Brain microvascular endothelial cell (primary cell): ENCODE measurements at regions not wholly inside any gene's neighbourhood (a gene's known extent, or its start where the extent isn't known, plus 50 kb on each side); places are given as distances from the start of the nearest gene placed in this dataset.

Experiments
- DNase-seq: peaks from one replicate; pipeline ENCODE4 v3.0.0-alpha.2; 2020
- H3K27ac ChIP-seq: fragments of 250-450 bp; sonication (Bioruptor Pico); 2 replicates; pipeline ENCODE4 v1.5.1; 2020; ENCODE audit warnings: mild to moderate bottlenecking, moderate library complexity
- H3K27me3 ChIP-seq: fragments of 250-450 bp; sonication (Bioruptor Pico); replicated peaks from 2 replicates; pipeline ENCODE4 v1.5.1; 2020; ENCODE audit warnings: mild to moderate bottlenecking
- H3K36me3 ChIP-seq: fragments of 250-450 bp; sonication (Bioruptor Pico); replicated peaks from 2 replicates; pipeline ENCODE4 v1.5.1; 2020; ENCODE audit warnings: mild to moderate bottlenecking
- H3K4me3 ChIP-seq: 2 replicates; pipeline ENCODE4 v1.5.1; 2011; ENCODE audit warnings: low read depth, mild to moderate bottlenecking, control low read depth, low read length, moderate library complexity
- CTCF ChIP-seq: IDR thresholded peaks from 2 replicates; pipeline ENCODE4 v1.5.1; 2011; ENCODE audit warnings: low read depth, mild to moderate bottlenecking, moderate library complexity, low read length, control low read depth, inconsistent platforms; ENCODE audit errors: missing control alignments
- in situ Hi-C: cut with HindIII; loops from 2 replicates; pipeline ENCODE4 v1.10.0; 2017; ENCODE audit warnings: low sequenced_read_pairs, low pct_ligation_motif_present

GRCh38 chr13:63696055-63696454 lies 2280.4 kb upstream of the PCDH20 start:
- Histone ChIP-seq H3K4me3 (no peak overlapping the region), H3K36me3 (no peaks in the 10 kb centered on the region), H3K27me3 (no peaks in the 10 kb centered on the region), H3K27ac (no peak overlapping the region)
- no peak for TF ChIP-seq CTCF
- in situ Hi-C loops: no loop called here
- no peak for DNase-seq

GRCh38 chr13:63693696-63694095 lies 2278.0 kb upstream of the PCDH20 start:
- in situ Hi-C loops: no loop called here
- H3K27ac ChIP-seq: no peak overlapping the region
- no peak for DNase-seq
- H3K4me3 ChIP-seq: no peak overlapping the region
- no peak for TF ChIP-seq CTCF
- no peaks in the 10 kb centered on the region for H3K27me3 ChIP-seq
- no peaks in the 10 kb centered on the region for H3K36me3 ChIP-seq

GRCh38 chr13:63691474-63691873 lies 2275.8 kb upstream of the PCDH20 start:
- DNase-seq: no peak
- Histone ChIP-seq H3K27me3 (no peaks in the 10 kb centered on the region), H3K36me3 (no peaks in the 10 kb centered on the region), H3K4me3 (no peak overlapping the region), H3K27ac (no peak overlapping the region)
- in situ Hi-C loops: no loop called here
- TF ChIP-seq CTCF: no peak

- Histone ChIP-seq H3K27ac (no peak overlapping the region), H3K36me3 (no peaks in the 10 kb centered on the region), H3K4me3 (no peak overlapping the region), H3K27me3 (no peaks in the 10 kb centered on the region)
- TF ChIP-seq CTCF: no peak
- DNase-seq: no peak
- in situ Hi-C loops: no loop called here
These were observed 2275.0 kb upstream of the PCDH20 start for GRCh38 chr13:63690672-63691071.

GRCh38 chr13:63684822-63685221 lies 2269.2 kb upstream of the PCDH20 start:
- Histone ChIP-seq H3K4me3 (no peak overlapping the region), H3K36me3 (no peaks in the 10 kb centered on the region), H3K27me3 (no peaks in the 10 kb centered on the region), H3K27ac (no peak overlapping the region)
- no peak for TF ChIP-seq CTCF
- in situ Hi-C loops: no loop called here
- no peak for DNase-seq

- no peak for DNase-seq
- Histone ChIP-seq H3K4me3 (no peak overlapping the region), H3K27ac (no peak overlapping the region), H3K36me3 (no peaks in the 10 kb centered on the region), H3K27me3 (no peaks in the 10 kb centered on the region)
- in situ Hi-C loops: no loop called here
- no peak for TF ChIP-seq CTCF
These were observed 2265.1 kb upstream of the PCDH20 start for GRCh38 chr13:63680704-63681103.
